Kidney (tissue), 13 donors: ENCODE measurements at regions not wholly inside any gene's neighbourhood (a gene's known extent, or its start where the extent isn't known, plus 50 kb on each side); places are given as distances from the start of the nearest gene placed in this dataset.
A peak's percentile ranks its signal among the peaks of the same experiment; 100 is the strongest.

ENCODE experiments used
- DNase-seq, 5 donors: peaks; one replicate each; pipeline ENCODE4 v3.0.0-alpha.2; 2013 to 2020
- FAIRE-seq: peaks from 2 replicates; lab custom pipeline; 2012; peaks lifted over from hg19 to GRCh38; lab: Jason Lieb, UNC
- H3K27ac ChIP-seq, 2 donors: one replicate each; pipeline ENCODE4 v1.7.0; 2013; ENCODE audit warnings: low read depth in 2 of 2, low read length in 2 of 2, inconsistent platforms in 1 of 2
- H3K27me3 ChIP-seq: one replicate; pipeline ENCODE4 v1.7.1; 2013; ENCODE audit warnings: low read length, inconsistent platforms; ENCODE audit not compliant: control insufficient read depth, insufficient read depth
- H3K36me3 ChIP-seq, 3 donors: one replicate each; pipeline versions ENCODE4 v1.7.0 to v1.7.1; 2013; ENCODE audit warnings: low read length in 3 of 3, control low read depth in 1 of 3, inconsistent platforms in 1 of 3; ENCODE audit not compliant: insufficient read depth in 3 of 3, control insufficient read depth in 2 of 3
- H3K4me1 ChIP-seq, 3 donors: one replicate each; pipeline versions ENCODE4 v1.7.0 to v1.7.1; 2013; ENCODE audit warnings: low read length in 3 of 3, inconsistent platforms in 1 of 3, low read depth in 1 of 3; ENCODE audit not compliant: control insufficient read depth in 2 of 3, insufficient read depth in 2 of 3
- H3K4me3 ChIP-seq, 3 donors: one replicate each; pipeline versions ENCODE4 v1.7.0 to v1.8.1; 2013; ENCODE audit warnings: low read length in 3 of 3, control low read depth in 1 of 3, inconsistent platforms in 1 of 3
- H3K9ac ChIP-seq, 3 donors: one replicate each; pipeline versions ENCODE4 v1.7.0 to v1.7.1; 2013; ENCODE audit warnings: low read length in 3 of 3, control low read depth in 1 of 3, inconsistent platforms in 1 of 3
- H3K9me3 ChIP-seq, 3 donors: one replicate each; pipeline versions ENCODE4 v1.7.0 to v1.7.1; 2013; ENCODE audit warnings: low read length in 3 of 3, control low read depth in 1 of 3, inconsistent platforms in 1 of 3; ENCODE audit not compliant: control insufficient read depth in 2 of 3, insufficient read depth in 1 of 3
- intact Hi-C: fragments of 100-400 bp; cut with DNase I; formaldehyde crosslinking; loops from one replicate; pipeline ENCODE4 v1.11.1; 2022
- TF ChIP-seq, protein P1 (sequence below): IDR thresholded peaks from 3 replicates; pipeline ENCODE4 v1.5.1; 2012; ENCODE audit warnings: mild to moderate bottlenecking, moderate library complexity, borderline replicate concordance; ENCODE audit not compliant: insufficient read depth; ENCODE audit errors: extremely low read depth
- donor health status: control.
- donor health status: control.
- donor health status: control.
- donor health status: control.
- donor health status: control.
- donor health status: DM: yes; HTN: yes; CAD: no.
- donor health status: Normal renal cell carcinoma (clear cell type).

DNA sequence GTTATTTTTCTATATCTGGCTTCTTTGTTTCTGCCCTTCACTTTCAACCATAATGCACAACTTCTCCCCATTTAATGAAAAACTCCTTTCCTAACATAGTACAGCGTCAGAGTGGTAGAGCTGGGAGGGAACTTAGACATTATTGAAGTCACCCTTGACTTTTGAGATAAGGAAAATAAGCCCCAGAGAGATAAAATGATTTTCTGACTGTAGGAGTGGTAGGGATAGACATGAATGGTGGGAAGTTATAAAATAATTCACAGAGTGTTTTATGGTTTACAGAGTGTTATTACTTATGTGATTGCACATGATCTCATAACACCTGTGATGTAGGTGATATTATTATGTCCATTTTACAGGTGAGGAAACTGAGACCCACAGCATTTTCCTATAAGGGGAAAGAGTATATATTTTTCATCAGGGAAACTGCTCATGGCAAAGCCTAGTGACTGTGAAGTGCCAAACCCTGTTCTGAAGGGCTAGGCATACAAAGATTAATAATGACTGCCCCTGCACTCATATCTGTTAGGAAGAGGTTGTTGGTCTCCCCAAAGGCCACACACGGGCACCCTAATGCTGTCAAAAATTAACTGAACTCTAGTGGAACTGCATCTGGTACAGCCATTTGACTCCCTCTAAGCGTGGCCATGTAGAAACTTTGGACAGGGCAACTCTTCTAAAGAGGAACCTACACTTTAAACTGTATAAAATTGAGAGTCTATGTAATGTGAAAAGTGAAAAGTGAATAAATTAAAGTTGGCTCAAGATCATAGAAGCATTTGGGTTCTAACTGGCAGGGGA lies 61.1 kb upstream of the PICALM start:
- H3K9ac ChIP-seq = no peak overlapping the region
- TF ChIP-seq, protein P1, sequence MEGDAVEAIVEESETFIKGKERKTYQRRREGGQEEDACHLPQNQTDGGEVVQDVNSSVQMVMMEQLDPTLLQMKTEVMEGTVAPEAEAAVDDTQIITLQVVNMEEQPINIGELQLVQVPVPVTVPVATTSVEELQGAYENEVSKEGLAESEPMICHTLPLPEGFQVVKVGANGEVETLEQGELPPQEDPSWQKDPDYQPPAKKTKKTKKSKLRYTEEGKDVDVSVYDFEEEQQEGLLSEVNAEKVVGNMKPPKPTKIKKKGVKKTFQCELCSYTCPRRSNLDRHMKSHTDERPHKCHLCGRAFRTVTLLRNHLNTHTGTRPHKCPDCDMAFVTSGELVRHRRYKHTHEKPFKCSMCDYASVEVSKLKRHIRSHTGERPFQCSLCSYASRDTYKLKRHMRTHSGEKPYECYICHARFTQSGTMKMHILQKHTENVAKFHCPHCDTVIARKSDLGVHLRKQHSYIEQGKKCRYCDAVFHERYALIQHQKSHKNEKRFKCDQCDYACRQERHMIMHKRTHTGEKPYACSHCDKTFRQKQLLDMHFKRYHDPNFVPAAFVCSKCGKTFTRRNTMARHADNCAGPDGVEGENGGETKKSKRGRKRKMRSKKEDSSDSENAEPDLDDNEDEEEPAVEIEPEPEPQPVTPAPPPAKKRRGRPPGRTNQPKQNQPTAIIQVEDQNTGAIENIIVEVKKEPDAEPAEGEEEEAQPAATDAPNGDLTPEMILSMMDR = peak; percentile 5
- H3K9me3 ChIP-seq = no peaks in the 10 kb centered on the region
- FAIRE-seq (no peak), DNase-seq (peak in 1 of 5 donors; percentile 33)
- no peak overlapping the region for H3K27ac ChIP-seq
- intact Hi-C loops = no loop called here
- no peaks in the 10 kb centered on the region for H3K36me3 ChIP-seq
- no peaks in the 10 kb centered on the region for H3K27me3 ChIP-seq
- peaks cover 0 to 3% (median under 1%) of the 10 kb centered on the region in 3 donors for H3K4me1 ChIP-seq
- no peak overlapping the region for H3K4me3 ChIP-seq

DNA sequence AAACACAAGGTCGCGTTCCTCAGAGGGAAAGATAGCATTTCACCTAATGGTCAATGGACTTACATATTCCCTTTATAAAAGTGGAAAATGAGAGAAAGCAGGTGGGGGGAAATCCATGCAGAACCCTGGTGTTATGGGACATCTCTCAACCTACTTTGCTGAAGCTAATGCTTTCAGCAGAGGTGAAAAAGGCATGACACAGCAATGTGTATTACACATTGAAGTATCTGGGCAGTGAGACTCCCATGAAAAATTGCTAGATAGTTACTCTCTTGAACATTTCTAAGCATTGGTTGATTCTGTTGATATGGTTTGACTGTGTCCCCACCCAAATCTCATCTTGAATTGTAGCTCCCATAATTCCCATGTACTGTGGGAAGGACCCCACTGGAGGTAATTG lies 60.0 kb upstream of the PICALM start:
- no peaks in the 10 kb centered on the region for H3K9me3 ChIP-seq
- H3K36me3 ChIP-seq = no peaks in the 10 kb centered on the region
- no peak for FAIRE-seq
- H3K4me3 ChIP-seq = no peak overlapping the region
- TF ChIP-seq, protein P1 = no peak
- H3K9ac ChIP-seq = no peak overlapping the region
- no peaks in the 10 kb centered on the region for H3K27me3 ChIP-seq
- DNase-seq = no peak
- no peaks in the 10 kb centered on the region for H3K4me1 ChIP-seq
- intact Hi-C loops = no loop called here
- H3K27ac ChIP-seq = no peak overlapping the region

DNA sequence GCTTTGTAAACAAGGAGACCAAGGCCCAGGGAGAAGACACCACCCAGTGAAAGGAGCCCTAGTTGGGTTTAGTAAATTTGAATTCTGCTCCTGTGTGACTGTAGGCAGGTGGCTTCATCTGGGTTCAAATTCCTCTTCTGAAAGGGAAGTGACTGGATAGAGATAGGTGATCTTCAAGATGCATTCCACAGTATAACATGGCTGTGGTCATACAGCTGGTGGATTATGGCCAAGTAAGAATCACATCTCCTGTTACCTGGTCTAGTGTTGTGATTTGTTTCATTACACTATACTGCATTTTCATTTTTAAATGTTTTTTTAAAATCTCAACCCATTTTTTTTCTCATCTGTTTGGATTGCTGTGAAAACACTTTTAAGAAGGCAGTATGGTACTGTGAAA lies 58.0 kb upstream of the PICALM start:
- no peak for FAIRE-seq
- H3K27me3 ChIP-seq = no peaks in the 10 kb centered on the region
- H3K36me3 ChIP-seq = no peaks in the 10 kb centered on the region
- no peak overlapping the region for H3K4me3 ChIP-seq
- peaks cover 0 to 9% (median 2%) of the 10 kb centered on the region in 3 donors for H3K4me1 ChIP-seq
- no peak for DNase-seq
- intact Hi-C loops = no loop called here
- TF ChIP-seq, protein P1 = no peak
- no peak overlapping the region for H3K9ac ChIP-seq
- H3K9me3 ChIP-seq = no peaks in the 10 kb centered on the region
- no peak overlapping the region for H3K27ac ChIP-seq
